Left ventricle myocardium inferior (tissue), 1 donor: ENCODE measurements at regions not wholly inside any gene's neighbourhood (a gene's known extent, or its start where the extent isn't known, plus 50 kb on each side); places are given as distances from the start of the nearest gene placed in this dataset.

Experiments
- DNase-seq: peaks from one replicate; pipeline ENCODE4 v3.0.0-alpha.2; 2020
- H3K27ac ChIP-seq: fragments of 200-600 bp; replicated peaks from 2 replicates; pipeline ENCODE4 v1.8.0; 2021
- H3K27me3 ChIP-seq: fragments of 200-600 bp; 2 replicates; pipeline ENCODE4 v1.8.0; 2021; ENCODE audit warnings: low read depth
- H3K36me3 ChIP-seq: fragments of 200-600 bp; 2 replicates; pipeline ENCODE4 v1.8.0; 2021
- H3K4me1 ChIP-seq: fragments of 200-600 bp; 2 replicates; pipeline ENCODE4 v1.8.0; 2021
- H3K4me3 ChIP-seq: fragments of 200-600 bp; 2 replicates; pipeline ENCODE4 v1.8.0; 2021; ENCODE audit warnings: mild to moderate bottlenecking, moderate library complexity
- H3K9me3 ChIP-seq: fragments of 200-600 bp; replicated peaks from 2 replicates; pipeline ENCODE4 v1.8.0; 2021
- intact Hi-C: fragments of 100-400 bp; cut with micrococcal nuclease; formaldehyde crosslinking; loops from one replicate; pipeline ENCODE4 v1.11.0; 2022
- TF ChIP-seq, protein P1 (sequence below): fragments of 200-600 bp; IDR thresholded peaks from 2 replicates; pipeline ENCODE4 v1.8.0; 2021; ENCODE audit warnings: antibody characterized with exemption, mild to moderate bottlenecking, borderline replicate concordance
- donor health status: DM: no; HTN: yes; CAD: no; lungs with severe emphysema.

DNA sequence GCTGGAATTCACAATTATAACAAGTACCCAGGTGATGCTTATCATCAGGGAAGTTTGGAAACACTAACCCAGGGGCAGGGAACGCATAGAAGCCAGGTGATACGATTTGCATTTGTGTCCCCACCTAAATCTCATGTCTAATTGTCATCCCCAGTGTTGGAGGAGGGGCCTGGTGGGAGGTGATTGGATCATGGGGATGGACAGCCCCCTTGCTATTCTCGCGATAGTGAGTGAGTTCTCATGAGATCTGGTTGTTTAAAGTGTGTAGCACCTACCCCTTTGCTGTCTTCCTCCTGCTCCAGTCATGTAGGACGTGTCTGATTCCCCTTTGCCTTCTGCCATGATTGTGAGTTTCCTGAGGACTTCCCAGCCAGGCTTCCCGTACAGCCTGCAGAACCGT is 276.3 kb downstream of the UTP18 start:
- no peaks in the 10 kb centered on the region for H3K36me3 ChIP-seq
- H3K4me3 ChIP-seq = no peak overlapping the region
- intact Hi-C loops = loop anchor here (5.0 kb wide), 1 partner anchor 164 kb away; no protein-coding TSS in a partner anchor
- TF ChIP-seq, protein P1, sequence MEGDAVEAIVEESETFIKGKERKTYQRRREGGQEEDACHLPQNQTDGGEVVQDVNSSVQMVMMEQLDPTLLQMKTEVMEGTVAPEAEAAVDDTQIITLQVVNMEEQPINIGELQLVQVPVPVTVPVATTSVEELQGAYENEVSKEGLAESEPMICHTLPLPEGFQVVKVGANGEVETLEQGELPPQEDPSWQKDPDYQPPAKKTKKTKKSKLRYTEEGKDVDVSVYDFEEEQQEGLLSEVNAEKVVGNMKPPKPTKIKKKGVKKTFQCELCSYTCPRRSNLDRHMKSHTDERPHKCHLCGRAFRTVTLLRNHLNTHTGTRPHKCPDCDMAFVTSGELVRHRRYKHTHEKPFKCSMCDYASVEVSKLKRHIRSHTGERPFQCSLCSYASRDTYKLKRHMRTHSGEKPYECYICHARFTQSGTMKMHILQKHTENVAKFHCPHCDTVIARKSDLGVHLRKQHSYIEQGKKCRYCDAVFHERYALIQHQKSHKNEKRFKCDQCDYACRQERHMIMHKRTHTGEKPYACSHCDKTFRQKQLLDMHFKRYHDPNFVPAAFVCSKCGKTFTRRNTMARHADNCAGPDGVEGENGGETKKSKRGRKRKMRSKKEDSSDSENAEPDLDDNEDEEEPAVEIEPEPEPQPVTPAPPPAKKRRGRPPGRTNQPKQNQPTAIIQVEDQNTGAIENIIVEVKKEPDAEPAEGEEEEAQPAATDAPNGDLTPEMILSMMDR = no peak
- H3K27ac ChIP-seq = no peak overlapping the region
- DNase-seq = no peak
- H3K4me1 ChIP-seq = no peaks in the 10 kb centered on the region
- no peaks in the 10 kb centered on the region for H3K9me3 ChIP-seq
- H3K27me3 ChIP-seq = peaks cover 30% of the 10 kb centered on the region

DNA sequence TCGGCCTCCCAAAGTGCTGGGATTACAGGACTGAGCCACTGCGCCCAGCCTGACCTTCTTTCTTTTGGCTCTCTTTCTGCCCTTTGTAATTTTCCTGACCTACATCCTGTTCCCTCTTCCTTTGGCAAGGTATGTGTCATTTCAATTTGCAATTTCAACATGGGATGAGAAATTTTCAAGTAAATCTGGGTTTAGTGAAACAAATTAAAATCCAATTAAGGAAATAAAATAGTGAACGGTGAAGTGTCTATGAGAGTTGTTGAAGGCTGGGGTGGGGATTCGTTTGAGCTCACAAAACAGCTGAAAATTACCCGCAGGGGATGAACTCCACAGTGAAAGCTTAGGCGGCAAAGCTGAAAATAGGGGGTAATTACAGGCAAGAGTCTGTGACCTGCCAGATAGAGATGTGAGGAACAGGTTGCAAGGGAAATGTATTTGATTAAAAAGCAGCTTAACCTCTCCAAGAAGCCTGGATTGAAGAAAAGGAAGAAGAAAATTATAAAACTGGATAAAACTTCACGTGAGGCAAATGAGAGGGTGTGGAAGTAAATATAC is 277.7 kb downstream of the UTP18 start:
- no peak for DNase-seq
- H3K27ac ChIP-seq = no peak overlapping the region
- no peak overlapping the region for H3K4me3 ChIP-seq
- H3K36me3 ChIP-seq = no peaks in the 10 kb centered on the region
- H3K4me1 ChIP-seq = no peaks in the 10 kb centered on the region
- TF ChIP-seq, protein P1 = no peak
- H3K27me3 ChIP-seq = peaks cover 30% of the 10 kb centered on the region
- intact Hi-C loops = loop anchor here (5.0 kb wide), 1 partner anchor 166 kb away; no protein-coding TSS in a partner anchor
- no peaks in the 10 kb centered on the region for H3K9me3 ChIP-seq

DNA sequence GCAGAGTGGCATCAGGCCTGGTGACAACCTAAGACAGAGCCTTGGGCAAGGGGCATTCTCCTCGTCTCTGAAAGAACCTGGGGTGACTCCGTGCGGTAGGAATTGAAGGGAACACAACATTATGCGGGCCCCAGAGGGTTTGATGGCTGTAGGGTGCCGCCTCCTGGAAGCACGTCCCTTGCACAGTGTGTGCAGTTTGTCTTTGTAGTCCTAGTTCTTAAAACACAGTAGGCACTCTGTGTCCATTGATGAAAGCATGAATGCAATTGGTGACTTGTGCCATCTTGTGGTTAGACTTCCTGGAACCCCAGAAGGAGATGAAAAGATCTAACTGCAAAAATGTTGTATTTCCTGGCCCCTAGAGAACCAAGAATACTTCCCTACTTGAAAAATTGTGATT is 279.8 kb downstream of the UTP18 start:
- no peak for DNase-seq
- intact Hi-C loops = no loop called here

DNA sequence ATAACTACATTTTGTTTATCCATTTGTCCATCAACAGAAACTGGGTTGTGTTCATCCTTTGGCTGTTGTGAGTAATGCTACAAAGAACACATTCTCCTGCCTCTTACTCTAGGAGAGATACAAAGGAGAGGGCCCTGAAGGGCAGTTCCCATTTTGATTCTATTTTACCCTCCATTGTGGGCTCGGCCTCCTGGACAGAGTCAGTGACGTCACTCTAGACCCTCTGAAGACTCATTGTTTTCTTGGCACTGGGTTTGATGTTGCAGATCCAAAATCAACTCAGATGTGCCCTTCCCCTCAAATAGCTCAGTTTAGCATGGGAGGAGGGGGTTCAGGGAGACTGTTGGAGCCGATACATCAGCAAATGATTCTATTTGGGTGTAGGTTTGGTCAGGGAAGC is 280.9 kb downstream of the UTP18 start:
- H3K9me3 ChIP-seq = no peaks in the 10 kb centered on the region
- H3K27me3 ChIP-seq = peaks cover 9% of the 10 kb centered on the region
- TF ChIP-seq, protein P1 = no peak
- H3K4me1 ChIP-seq = no peaks in the 10 kb centered on the region
- no peaks in the 10 kb centered on the region for H3K36me3 ChIP-seq
- no peak for DNase-seq
- intact Hi-C loops = no loop called here
- H3K4me3 ChIP-seq = no peak overlapping the region
- H3K27ac ChIP-seq = no peak overlapping the region

More for the DNA sequence above, 279.8 kb downstream of the UTP18 start:
- H3K36me3 ChIP-seq = no peaks in the 10 kb centered on the region
- H3K4me1 ChIP-seq = no peaks in the 10 kb centered on the region
- peaks cover 16% of the 10 kb centered on the region for H3K27me3 ChIP-seq
- TF ChIP-seq, protein P1 = no peak
- no peak overlapping the region for H3K4me3 ChIP-seq
- H3K9me3 ChIP-seq = no peaks in the 10 kb centered on the region
- H3K27ac ChIP-seq = no peak overlapping the region

DNA sequence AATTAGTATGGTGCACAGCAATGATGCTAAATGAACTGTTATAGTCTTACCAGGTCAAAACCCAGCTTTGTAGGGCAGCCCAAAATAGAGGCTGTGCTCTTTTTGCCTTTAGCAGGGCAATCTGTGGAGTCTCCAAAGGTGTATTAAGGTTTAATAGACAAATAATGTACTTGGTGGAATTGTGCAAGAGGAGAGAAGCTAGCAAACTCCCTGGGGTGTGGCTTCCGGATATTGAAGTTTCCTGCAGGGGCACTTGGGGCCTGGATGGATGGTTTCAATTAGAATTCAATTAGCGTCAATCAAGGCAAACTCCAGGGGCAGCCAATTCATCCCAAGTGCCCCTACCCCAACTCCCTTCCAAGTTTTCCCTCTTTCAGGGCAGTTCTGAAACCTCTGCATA is 285.8 kb downstream of the UTP18 start:
- H3K9me3 ChIP-seq = no peaks in the 10 kb centered on the region
- no peak overlapping the region for H3K27ac ChIP-seq
- intact Hi-C loops = no loop called here

More for the DNA sequence above, 285.8 kb downstream of the UTP18 start:
- peaks cover 14% of the 10 kb centered on the region for H3K27me3 ChIP-seq
- H3K4me1 ChIP-seq = no peaks in the 10 kb centered on the region
- DNase-seq = no peak
- H3K4me3 ChIP-seq = no peak overlapping the region
- no peaks in the 10 kb centered on the region for H3K36me3 ChIP-seq
- TF ChIP-seq, protein P1 = no peak
